Skin of body (tissue), 1 donor: ENCODE measurements at regions not wholly inside any gene's neighbourhood (a gene's known extent, or its start where the extent isn't known, plus 50 kb on each side); places are given as distances from the start of the nearest gene placed in this dataset.
A peak's percentile ranks its signal among the peaks of the same experiment; 100 is the strongest.

Experiments used
- DNase-seq: peaks from one replicate; lab custom pipeline; 2025; lab: John Stamatoyannopoulos, UW

- DNase-seq: no peak
Observed at GRCh38 chr18:11271954-11272353, 122.6 kb upstream of the PIEZO2 start.

DNA sequence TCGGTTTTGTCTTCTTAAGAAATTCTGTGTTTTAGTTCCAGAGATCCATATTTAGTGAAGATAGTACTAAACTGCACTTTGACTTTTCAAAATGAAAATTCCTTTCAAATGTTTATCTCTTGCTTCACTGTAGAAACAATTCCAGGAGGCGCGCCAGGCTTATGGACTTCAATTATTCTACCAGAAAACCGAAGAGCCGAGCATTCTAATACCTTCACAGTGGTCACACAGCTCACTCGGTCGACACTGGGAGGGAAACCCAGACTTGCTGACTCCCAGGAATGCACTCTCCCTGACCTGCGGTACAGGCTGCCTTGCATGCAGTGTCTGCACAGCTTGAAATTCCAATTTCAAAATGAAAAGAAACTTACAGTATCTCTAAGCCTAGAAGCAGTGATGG lies 119.9 kb upstream of the PIEZO2 start:
- peak; percentile 69 for DNase-seq

DNA sequence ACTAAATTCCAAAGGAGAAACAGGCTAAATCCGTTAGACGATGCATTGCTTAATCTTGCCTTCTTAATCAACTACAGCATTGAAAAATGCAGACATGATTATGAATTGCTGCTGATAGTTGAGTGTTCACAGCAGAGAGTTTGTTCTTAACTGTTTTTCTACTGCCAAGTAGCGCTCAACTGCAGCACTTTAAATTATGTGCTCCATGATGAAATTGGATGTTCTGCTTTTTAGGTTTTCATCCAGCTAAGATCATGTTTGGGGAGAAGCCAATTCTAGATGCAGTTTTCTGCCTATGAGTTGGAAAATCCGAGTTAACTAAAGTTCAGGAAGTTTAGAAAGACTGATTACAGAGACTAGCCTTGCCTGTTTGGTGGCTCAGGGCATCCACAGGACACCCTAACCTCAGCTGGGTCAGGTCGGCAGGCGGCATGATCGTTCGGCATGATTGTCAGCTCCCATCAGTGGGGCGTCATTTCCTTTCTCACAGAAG lies 119.4 kb upstream of the PIEZO2 start:
- DNase-seq: peak; percentile 97

DNA sequence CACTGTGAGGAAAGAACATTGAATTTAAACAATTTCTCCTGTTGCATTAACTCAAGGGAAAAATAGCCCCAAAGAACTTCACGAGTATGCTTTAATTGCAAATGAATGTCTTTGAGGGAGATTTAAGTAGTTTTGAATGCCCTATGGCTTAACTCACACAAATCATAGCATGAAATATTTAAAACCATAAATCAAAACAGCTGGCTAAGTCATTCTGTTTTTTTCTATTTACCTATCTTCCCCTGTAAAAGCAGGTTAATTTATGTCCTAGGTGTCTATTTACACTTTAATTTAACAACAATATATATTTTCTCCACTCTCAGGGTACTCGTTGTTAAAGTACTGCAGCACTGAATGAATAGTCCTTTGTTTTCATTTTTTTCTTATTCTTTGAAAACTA lies 118.8 kb upstream of the PIEZO2 start:
- DNase-seq: peak; percentile 74

DNA sequence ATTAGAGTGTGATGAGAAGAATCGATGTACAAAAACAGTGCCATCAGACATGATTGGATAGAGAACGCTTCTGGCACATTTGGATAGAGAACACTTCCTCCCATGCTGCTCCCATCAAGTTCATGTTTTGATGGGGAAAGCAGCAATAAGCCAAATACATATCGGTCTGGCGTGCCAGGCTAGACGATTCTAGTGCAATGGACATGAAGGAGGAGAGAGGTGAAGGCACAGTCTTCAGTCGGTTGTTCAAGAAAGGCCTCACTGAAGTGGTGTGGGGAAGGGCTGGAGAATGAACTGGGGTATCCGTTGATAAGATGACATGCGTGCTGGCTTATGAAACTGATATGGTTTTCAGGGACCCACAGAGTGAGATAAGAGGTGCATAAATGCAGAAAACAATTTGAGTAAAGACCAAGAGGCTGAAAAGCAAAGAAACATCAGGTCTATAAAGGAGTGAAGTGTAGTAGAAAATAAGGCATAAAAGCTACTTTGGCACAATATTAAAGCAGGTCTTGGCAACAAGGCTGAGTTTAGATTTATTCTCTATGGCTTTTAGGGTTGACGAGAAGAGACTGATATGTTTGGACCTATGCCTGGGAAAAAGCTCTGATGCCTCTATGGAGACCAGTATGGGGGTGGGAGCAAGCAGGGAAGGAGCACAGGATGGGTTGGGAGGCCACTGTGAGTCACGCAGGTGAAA lies 117.6 kb upstream of the PIEZO2 start:
- no peak for DNase-seq

GRCh38 chr18:11261486-11261885 lies 112.1 kb upstream of the PIEZO2 start:
- no peak for DNase-seq

- DNase-seq: no peak
Observed at GRCh38 chr18:11260961-11261461, 111.6 kb upstream of the PIEZO2 start.

GRCh38 chr18:11259469-11260150 lies 110.2 kb upstream of the PIEZO2 start:
- peak; percentile 34 for DNase-seq

- peak; percentile 83 for DNase-seq
Observed at GRCh38 chr18:11258039-11258610, 108.8 kb upstream of the PIEZO2 start.

DNA sequence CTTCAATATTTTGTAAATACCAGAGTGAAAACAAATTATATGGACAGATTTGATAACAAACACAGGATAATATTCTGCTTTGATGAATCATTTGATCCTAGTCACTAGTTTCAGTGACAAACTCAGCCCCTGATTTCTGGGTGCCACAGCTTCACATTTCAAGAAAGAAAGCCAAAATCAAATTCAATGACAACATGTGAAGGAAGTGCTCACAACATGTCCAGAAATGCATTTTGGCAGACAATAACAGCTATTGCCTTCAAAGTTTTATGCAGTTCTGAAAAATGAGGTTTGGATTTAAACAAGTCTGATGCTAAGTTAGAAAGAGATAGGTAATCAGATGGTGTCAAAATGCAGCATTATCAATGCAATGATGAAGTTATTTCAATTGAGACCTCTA lies 106.9 kb upstream of the PIEZO2 start:
- DNase-seq: no peak

DNA sequence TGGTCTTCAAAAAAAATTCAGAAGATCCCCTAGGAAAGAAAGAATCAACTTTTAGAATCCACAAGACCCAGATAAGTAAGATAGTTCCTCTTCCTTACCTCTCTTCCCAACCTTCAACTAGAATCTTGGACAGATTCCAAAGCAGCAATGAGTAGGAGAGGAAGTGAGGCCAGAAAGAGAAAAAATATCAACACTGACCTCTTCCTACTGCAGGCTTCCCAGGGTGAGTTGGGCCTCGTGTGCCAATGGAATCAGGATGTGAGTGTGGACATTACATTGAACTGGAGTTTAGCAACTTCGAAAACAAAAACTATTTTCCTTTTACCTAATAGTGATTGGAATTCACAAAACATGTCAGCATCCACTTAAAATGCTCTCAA lies 102.5 kb upstream of the PIEZO2 start:
- no peak for DNase-seq

GRCh38 chr18:11251229-11251890 lies 102.0 kb upstream of the PIEZO2 start:
- no peak for DNase-seq

GRCh38 chr18:11249391-11249790 lies 100.0 kb upstream of the PIEZO2 start:
- no peak for DNase-seq

DNA sequence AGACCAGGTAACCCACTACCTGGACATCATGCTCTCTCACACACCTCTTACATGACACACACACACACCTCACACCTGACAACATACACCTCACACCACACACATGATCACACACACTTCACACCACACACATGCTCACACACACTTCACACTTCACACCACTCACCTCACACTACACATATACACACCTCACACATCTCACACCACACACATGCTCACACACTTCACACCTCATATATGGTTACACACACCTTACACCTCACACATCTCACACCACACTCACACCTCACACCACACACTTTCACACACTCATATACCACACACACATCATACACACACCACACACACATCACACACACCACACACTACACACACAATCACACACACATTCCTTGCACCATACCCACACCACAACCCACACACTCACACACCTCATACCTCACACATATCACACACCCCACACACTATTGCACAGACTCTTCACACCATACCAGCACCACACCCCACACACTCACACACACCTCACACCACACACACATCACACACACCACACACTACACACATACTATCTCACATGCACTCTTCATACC lies 98.1 kb upstream of the PIEZO2 start:
- no peak for DNase-seq

- peak; percentile 94 for DNase-seq
Observed at GRCh38 chr18:11246495-11247300, 97.3 kb upstream of the PIEZO2 start.

DNA sequence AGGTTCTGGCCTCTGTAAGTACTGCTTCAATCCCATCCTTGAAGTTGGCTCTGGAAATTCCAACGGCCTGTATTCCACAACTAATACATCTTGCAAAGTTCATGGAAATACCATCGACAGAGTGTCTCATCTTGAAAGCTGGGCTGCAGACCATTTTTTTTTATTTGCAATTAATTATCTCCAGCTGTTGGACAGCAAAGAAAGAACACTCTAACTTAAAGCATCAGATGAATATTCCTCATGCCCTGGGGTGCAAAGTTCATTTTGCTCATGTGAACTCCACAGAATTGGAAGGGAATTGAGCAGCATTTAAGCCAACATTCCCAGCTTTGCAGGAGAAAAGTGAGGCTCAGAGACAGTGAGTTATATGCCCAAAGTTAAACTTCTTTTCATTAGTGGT lies 96.5 kb upstream of the PIEZO2 start:
- DNase-seq: peak; percentile 96

- no peak for DNase-seq
Observed at GRCh38 chr18:11237484-11237883, 88.1 kb upstream of the PIEZO2 start.

- DNase-seq: no peak
Observed at GRCh38 chr18:11237066-11237465, 87.7 kb upstream of the PIEZO2 start.

DNA sequence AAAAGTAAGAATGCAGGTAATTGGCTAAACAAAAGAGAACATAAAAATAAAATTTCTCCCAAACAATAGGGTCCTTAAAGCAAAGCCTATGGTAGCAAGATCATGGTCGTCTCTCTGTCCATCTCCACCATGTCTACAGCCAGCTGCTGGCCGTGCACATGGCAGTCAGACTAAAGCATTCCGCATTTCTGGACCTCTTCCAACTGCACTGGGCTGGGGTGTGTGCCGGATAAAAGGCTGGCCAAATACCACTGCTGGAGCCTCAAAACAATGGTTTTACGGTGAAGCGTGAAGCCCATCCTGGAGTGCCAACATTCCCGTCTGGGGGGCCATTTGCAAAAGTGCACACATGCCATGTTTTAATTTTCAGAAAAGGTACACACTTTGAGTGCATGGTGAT lies 74.8 kb upstream of the PIEZO2 start:
- DNase-seq: no peak

DNA sequence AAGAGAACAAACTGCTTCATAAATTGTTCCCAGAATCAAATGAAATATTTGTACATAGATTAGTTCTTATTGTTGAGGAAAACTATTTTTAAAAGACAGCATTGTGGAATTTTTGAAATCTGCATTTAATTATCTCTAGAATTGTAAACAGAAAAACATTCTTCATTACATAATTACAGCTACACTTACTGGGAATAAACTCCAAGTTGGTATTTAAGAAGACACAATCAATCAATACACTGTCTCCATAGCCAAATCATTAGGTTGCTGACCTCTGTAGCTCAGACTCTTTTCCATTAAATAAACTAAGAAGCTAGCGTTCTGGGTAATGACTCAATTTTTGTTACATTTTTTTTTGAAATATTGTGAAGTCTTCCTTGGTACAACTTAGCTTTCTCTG lies 70.2 kb upstream of the PIEZO2 start:
- peak; percentile 64 for DNase-seq

- DNase-seq: no peak
Observed at GRCh38 chr18:11215216-11215615, 65.8 kb upstream of the PIEZO2 start.
